ENCODE measurements at regions not wholly inside any gene's neighbourhood (a gene's known extent, or its start where the extent isn't known, plus 50 kb on each side); places are given as distances from the start of the nearest gene placed in this dataset.

DNA sequence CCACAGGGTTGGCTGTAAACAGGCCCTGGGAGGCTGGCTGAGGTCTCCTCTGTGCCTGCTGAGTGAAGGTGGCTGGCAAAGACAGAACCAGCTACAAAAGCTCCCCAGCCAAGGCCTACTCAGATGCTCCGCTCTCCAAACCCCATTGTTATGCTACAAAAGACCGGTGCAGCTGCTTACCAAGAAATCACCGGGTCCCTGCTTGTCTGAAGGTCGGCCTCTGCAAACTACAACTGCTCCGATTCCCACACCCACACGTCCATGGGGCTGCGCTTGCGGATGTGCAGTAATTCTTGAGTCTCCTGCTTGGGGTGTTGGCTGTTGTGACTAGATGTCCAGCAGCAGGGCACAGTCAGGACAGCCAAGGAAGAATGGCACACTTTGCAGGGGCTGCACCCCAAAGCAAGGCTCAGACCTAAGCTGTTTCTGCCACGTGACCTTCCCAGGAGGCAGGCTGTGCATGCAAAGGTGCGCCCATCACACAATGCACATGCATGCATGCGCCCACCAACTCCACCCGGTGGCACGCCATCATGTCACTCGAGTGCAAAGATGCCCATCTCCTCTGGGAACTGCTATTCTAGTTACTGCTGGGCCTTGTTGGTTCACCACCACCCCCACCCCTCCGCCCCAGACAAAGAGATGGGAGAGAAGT is 97.8 kb downstream of the OAT start:
- ChIA-PET CTCF (no interaction called here), POLR2A (no interaction called here), RAD21 (ENCODE audit: low non-redundant PET in 1 of 2, low total read pairs in 2 of 2, uncharacterized antibody in 2 of 2, unreplicated experiment in 2 of 2) (no interaction called here)
- Histone ChIP-seq H3K79me2 (ENCODE audit: insufficient read depth, low read length) (no peaks in the 10 kb centered on the region), H3K36me3 (ENCODE audit: control insufficient read depth in 1 of 2, insufficient read depth in 2 of 2, low read length in 2 of 2) (no peaks in the 10 kb centered on the region), H2AFZ (ENCODE audit: low read depth, low read length, poor library complexity, severe bottlenecking) (no peak overlapping the region), H4K20me1 (ENCODE audit: insufficient read depth) (no peaks in the 10 kb centered on the region), H3K9ac (ENCODE audit: low read length) (no peak overlapping the region), H3K9me2 (ENCODE audit: insufficient read depth) (no peaks in the 10 kb centered on the region), H3K4me1 (ENCODE audit: control insufficient read depth in 1 of 2, insufficient read depth in 2 of 2, low read length in 2 of 2) (no peaks in the 10 kb centered on the region), H3K4me2 (ENCODE audit: low read length) (no peak overlapping the region), H3K27me3 (ENCODE audit: insufficient read depth, low read length) (no peaks in the 10 kb centered on the region), H3K27ac (ENCODE audit: low read depth, low read length) (no peak overlapping the region), H3K4me3 (replicated peaks in 1 of 2; ENCODE audit: low read depth in 1 of 2, low read length in 2 of 2) (no peak overlapping the region), H3K9me3 (ENCODE audit: control insufficient read depth in 1 of 2, insufficient read depth in 1 of 2, low read depth in 1 of 2, low read length in 2 of 2) (no peaks in the 10 kb centered on the region)
- no TSS peak for BruUV-seq (replicated peaks)
- ATAC-seq (no peak), DNase-seq (ENCODE audit: low read depth, low spot score) (no peak)
- TF ChIP-seq JUND (IDR thresholded peaks at IDR 0.05) (no peak), CEBPB (IDR thresholded peaks at IDR 0.05; ENCODE audit: low read depth) (no peak), SIN3A (IDR thresholded peaks at IDR 0.05; ENCODE audit: low read depth) (no peak)
- intact Hi-C loops (cut with micrococcal nuclease), result no loop called here

DNA sequence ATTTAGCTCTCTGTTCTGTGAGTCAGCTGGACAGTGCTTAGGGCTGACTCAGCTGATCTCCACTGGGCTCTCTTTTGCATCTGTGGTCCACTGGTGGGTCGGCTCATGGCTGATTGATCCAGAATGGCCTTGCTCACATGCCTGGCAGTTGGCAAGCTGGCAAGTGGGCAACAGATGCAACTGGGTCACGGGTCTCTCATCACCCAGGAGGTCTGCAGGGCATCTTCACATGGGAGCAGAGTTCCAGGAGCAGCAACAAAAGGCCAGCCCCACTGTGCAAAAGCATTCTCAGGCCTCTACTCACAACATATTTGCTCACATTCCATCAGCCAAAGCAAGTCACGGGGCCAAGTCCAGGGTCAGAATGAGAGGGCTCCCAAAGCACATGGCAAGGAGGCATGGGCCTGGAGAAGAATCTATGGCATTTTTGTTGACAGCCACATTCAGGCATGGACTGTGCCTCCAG is 98.8 kb downstream of the OAT start:
- DNase-seq (ENCODE audit: low read depth, low spot score) (no peak), ATAC-seq (no peak)
- H3K9me2 ChIP-seq (ENCODE audit: insufficient read depth), result no peaks in the 10 kb centered on the region
- no peaks in the 10 kb centered on the region for H3K36me3 ChIP-seq (ENCODE audit: control insufficient read depth in 1 of 2, insufficient read depth in 2 of 2, low read length in 2 of 2)
- ChIA-PET RAD21 (ENCODE audit: low non-redundant PET in 1 of 2, low total read pairs in 2 of 2, uncharacterized antibody in 2 of 2, unreplicated experiment in 2 of 2) (no interaction called here), CTCF (no interaction called here), POLR2A (no interaction called here)
- H2AFZ ChIP-seq (ENCODE audit: low read depth, low read length, poor library complexity, severe bottlenecking), result no peak overlapping the region
- no peak overlapping the region for H3K9ac ChIP-seq (ENCODE audit: low read length)
- H3K4me1 ChIP-seq (ENCODE audit: control insufficient read depth in 1 of 2, insufficient read depth in 2 of 2, low read length in 2 of 2), result no peaks in the 10 kb centered on the region
- no peaks in the 10 kb centered on the region for H3K27me3 ChIP-seq (ENCODE audit: insufficient read depth, low read length)
- TF ChIP-seq SRF (IDR thresholded peaks at IDR 0.05; ENCODE audit: low read depth), result no peak
- TF ChIP-seq ZFX (IDR thresholded peaks at IDR 0.05), result no peak
- TF ChIP-seq TCF7L2 (IDR thresholded peaks at IDR 0.05; ENCODE audit: borderline replicate concordance, extremely low read depth, insufficient read depth, insufficient read length), result no peak
- no peak for TF ChIP-seq SP1 (IDR thresholded peaks at IDR 0.05; ENCODE audit: low read depth)
- TF ChIP-seq CEBPB (IDR thresholded peaks at IDR 0.05; ENCODE audit: low read depth), result no peak
- TF ChIP-seq POLR2AphosphoS5 (IDR thresholded peaks at IDR 0.05; ENCODE audit: low read depth, low read length), result no peak
- no peak for TF ChIP-seq JUND (IDR thresholded peaks at IDR 0.05)
- no peak for TF ChIP-seq ZBTB33 (IDR thresholded peaks at IDR 0.05; ENCODE audit: extremely low read depth, insufficient replicate concordance, low read length)
- TF ChIP-seq POLR2A (IDR thresholded peaks at IDR 0.05; ENCODE audit: borderline replicate concordance, extremely low read depth, insufficient read depth, insufficient read length), result no peak
- TF ChIP-seq, protein P1, sequence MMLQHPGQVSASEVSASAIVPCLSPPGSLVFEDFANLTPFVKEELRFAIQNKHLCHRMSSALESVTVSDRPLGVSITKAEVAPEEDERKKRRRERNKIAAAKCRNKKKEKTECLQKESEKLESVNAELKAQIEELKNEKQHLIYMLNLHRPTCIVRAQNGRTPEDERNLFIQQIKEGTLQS (IDR thresholded peaks at IDR 0.05), result no peak
- no peak for TF ChIP-seq FOSL1 (IDR thresholded peaks at IDR 0.05; ENCODE audit: low read depth)
- no peak for TF ChIP-seq EZH2 (IDR thresholded peaks at IDR 0.05)
- TF ChIP-seq, protein P2, sequence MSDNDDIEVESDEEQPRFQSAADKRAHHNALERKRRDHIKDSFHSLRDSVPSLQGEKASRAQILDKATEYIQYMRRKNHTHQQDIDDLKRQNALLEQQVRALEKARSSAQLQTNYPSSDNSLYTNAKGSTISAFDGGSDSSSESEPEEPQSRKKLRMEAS (IDR thresholded peaks at IDR 0.05), result no peak
- TF ChIP-seq YY1 (IDR thresholded peaks at IDR 0.05; ENCODE audit: extremely low read depth, insufficient replicate concordance, low read depth, low read length), result no peak
- TF ChIP-seq SIN3A (IDR thresholded peaks at IDR 0.05; ENCODE audit: low read depth), result no peak
- no peak for TF ChIP-seq ZNF274 (IDR thresholded peaks at IDR 0.05; ENCODE audit: low read depth, low read length)
- no peak overlapping the region for H3K4me2 ChIP-seq (ENCODE audit: low read length)
- no peaks in the 10 kb centered on the region for H3K9me3 ChIP-seq (ENCODE audit: control insufficient read depth in 1 of 2, insufficient read depth in 1 of 2, low read depth in 1 of 2, low read length in 2 of 2)
- H4K20me1 ChIP-seq (ENCODE audit: insufficient read depth), result no peaks in the 10 kb centered on the region
- H3K79me2 ChIP-seq (ENCODE audit: insufficient read depth, low read length), result no peaks in the 10 kb centered on the region
- no TSS peak for BruUV-seq (replicated peaks)
- intact Hi-C loops (cut with micrococcal nuclease), result no loop called here
- no peak overlapping the region for H3K4me3 ChIP-seq (replicated peaks in 1 of 2; ENCODE audit: low read depth in 1 of 2, low read length in 2 of 2)
- H3K27ac ChIP-seq (ENCODE audit: low read depth, low read length), result no peak overlapping the region
